BLaER1 (cell line): ENCODE measurements at regions not wholly inside any gene's neighbourhood (a gene's known extent, or its start where the extent isn't known, plus 50 kb on each side); places are given as distances from the start of the nearest gene placed in this dataset.
"Not testable (repeated sequence)": the region's sequence is repeated elsewhere in the genome, so short reads cannot be mapped to it uniquely, and the experiment has no call there.

Experiments used
- H3K27ac ChIP-seq: shearing (Covaris generic); formaldehyde crosslinking; 2 replicates; pipeline ENCODE4 v1.8.1; 2022
- H3K27me3 ChIP-seq: shearing (Covaris generic); formaldehyde crosslinking; 2 replicates; pipeline ENCODE4 v1.8.1; 2022
- H3K36me3 ChIP-seq: shearing (Covaris generic); formaldehyde crosslinking; 2 replicates; pipeline ENCODE4 v1.8.1; 2022
- H3K4me1 ChIP-seq: shearing (Covaris generic); formaldehyde crosslinking; 2 replicates; pipeline ENCODE4 v1.8.1; 2022
- H3K4me2 ChIP-seq: shearing (Covaris generic); formaldehyde crosslinking; 2 replicates; pipeline ENCODE4 v1.8.1; 2022
- H3K4me3 ChIP-seq: shearing (Covaris generic); formaldehyde crosslinking; 2 replicates; pipeline ENCODE4 v1.8.1; 2022
- H3K9ac ChIP-seq: shearing (Covaris generic); formaldehyde crosslinking; 2 replicates; pipeline ENCODE4 v1.8.1; 2022
- H3K9me3 ChIP-seq: shearing (Covaris generic); formaldehyde crosslinking; 2 replicates; pipeline ENCODE4 v1.8.1; 2022
- H4K20me1 ChIP-seq: shearing (Covaris generic); formaldehyde crosslinking; 2 replicates; pipeline ENCODE4 v1.8.1; 2022
- Cebpa-rat ChIP-seq: shearing (Covaris generic); IDR thresholded peaks from 2 replicates; pipeline ENCODE4 v1.8.1; 2022

DNA sequence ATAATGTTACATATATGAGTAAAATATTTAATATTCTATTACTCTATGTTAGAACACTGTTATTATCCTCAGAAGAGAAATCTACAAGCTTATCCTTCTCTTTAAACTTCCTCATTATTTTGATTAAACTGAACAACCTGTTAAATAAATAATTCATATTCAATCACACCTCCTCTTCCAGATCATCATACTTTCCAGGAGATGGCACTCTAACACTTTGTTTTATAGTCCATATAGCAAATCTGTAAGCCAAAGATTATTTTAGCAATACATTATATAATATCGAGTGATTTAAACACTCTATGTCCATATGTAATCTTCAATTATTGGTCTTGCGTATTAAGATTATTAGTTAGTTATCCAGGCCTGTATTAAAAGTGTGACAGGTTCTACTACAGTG is 694.1 kb downstream of the ANKRD7 start:
- no peaks in the 10 kb centered on the region for H3K36me3 ChIP-seq
- H3K4me3 ChIP-seq, result no peak overlapping the region
- no peak overlapping the region for H3K27ac ChIP-seq
- H4K20me1 ChIP-seq, result no peaks in the 10 kb centered on the region
- no peak overlapping the region for H3K4me2 ChIP-seq
- TF ChIP-seq Cebpa-rat, result no peak
- no peaks in the 10 kb centered on the region for H3K9me3 ChIP-seq
- H3K9ac ChIP-seq, result no peak overlapping the region
- no peaks in the 10 kb centered on the region for H3K4me1 ChIP-seq
- no peaks in the 10 kb centered on the region for H3K27me3 ChIP-seq

DNA sequence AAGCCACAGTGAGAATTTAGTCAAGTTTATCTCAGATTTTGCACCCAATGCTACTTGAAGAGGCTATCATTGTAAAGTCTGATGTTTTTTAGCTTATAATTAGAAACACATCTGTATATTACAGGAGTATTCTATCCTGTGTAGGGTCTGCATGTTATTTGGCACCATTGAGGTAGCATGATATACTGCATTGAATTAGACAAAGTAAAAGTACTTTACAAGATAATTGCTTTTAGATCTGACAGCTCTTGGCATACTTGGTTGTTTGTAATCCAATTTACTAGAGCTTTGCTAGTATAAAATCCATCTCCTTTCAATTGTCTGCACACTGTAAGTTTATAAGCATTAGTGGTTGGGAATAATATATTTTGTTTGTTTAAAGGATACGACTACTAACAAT is 714.3 kb downstream of the ANKRD7 start:
- no peak overlapping the region for H3K9ac ChIP-seq
- no peak overlapping the region for H3K4me3 ChIP-seq
- TF ChIP-seq Cebpa-rat, result no peak
- no peaks in the 10 kb centered on the region for H3K4me1 ChIP-seq
- no peaks in the 10 kb centered on the region for H3K36me3 ChIP-seq
- no peak overlapping the region for H3K4me2 ChIP-seq
- no peaks in the 10 kb centered on the region for H4K20me1 ChIP-seq
- H3K27ac ChIP-seq, result no peak overlapping the region
- H3K9me3 ChIP-seq, result no peaks in the 10 kb centered on the region
- H3K27me3 ChIP-seq, result no peaks in the 10 kb centered on the region

DNA sequence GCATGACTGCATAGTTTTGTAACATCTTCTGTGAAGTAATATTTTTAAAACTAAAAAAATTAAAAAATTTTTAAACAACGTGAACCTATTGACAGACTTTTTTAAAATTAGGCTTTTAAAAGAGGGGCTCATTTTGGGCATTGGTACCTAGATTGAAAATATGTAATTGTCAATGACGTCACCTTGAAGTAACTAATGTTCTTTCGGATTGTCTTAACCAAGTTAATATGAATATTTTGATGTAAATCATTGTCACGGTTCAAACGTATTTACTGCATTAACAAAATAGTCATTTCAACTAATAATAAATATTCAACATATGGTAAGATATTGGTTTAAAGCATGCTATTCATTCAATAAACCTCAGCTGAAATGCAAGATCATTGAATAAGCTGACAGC is 719.8 kb downstream of the ANKRD7 start:
- Histone ChIP-seq H3K4me1 (no peaks in the 10 kb centered on the region), H3K9me3 (no peaks in the 10 kb centered on the region), H3K9ac (no peak overlapping the region), H3K27me3 (no peaks in the 10 kb centered on the region), H3K4me3 (no peak overlapping the region), H4K20me1 (no peaks in the 10 kb centered on the region), H3K36me3 (no peaks in the 10 kb centered on the region), H3K27ac (no peak overlapping the region), H3K4me2 (no peak overlapping the region)
- TF ChIP-seq Cebpa-rat, result no peak

DNA sequence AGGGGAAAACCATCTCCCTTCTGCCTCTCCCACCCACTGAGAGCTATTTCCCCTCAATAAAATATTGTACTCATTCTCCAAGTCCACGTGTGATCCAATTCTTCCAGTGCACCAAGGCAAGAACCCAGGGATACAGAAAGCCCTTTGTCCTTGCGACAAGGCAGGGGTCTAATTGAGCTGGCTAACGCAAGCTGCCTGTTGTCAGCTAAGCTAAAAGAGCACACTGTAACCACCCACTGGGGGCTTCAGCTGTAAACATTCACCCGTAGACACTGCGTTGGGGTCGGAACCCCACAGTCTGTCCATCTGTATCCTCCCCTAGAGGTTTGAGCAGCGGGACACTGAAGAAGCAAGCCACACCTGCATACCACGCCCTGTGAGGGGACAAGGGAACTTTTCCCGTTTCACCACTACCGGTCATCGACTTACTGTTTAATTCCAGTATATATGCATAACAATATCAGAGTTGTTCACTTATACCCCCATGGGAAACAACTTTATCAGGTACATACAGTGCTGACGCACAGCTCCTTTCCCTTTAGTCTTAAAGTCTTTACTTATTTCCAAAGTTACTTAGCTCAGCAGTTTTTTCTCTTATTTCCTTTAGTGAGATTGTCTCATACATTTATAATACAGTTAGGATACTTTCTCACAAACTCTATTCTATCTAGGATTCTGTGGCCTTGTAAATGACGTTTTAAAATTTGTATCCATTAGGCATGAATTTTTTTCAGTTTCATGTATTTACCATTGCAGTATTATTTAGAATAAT is 721.6 kb downstream of the ANKRD7 start:
- no peaks in the 10 kb centered on the region for H3K4me1 ChIP-seq
- no peak overlapping the region for H3K27ac ChIP-seq
- H3K9ac ChIP-seq, result no peak overlapping the region
- no peak overlapping the region for H3K4me2 ChIP-seq
- no peaks in the 10 kb centered on the region for H4K20me1 ChIP-seq
- no peaks in the 10 kb centered on the region for H3K27me3 ChIP-seq
- no peak for TF ChIP-seq Cebpa-rat
- H3K4me3 ChIP-seq, result no peak overlapping the region
- H3K36me3 ChIP-seq, result no peaks in the 10 kb centered on the region
- H3K9me3 ChIP-seq, result no peaks in the 10 kb centered on the region

DNA sequence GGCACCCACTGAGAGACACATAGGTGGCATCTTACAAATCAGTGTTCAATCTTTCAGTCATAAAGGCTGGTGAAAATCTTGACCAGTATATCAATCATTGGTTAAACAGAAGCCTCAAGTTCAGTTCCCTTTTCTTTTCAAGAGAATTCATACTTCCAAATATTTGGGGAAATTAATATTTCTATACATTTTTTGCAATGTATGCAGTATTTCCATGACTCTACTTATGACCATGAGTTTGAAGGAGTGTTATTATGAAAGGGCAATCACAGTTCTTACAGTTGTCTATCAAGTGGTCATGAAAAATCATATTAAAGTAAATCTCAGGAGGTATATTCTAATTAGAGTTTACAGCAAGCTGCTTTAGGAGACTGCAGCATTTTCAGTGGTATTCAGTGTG is 724.0 kb downstream of the ANKRD7 start:
- TF ChIP-seq Cebpa-rat, result no peak
- H3K4me1 ChIP-seq, result no peaks in the 10 kb centered on the region
- H3K36me3 ChIP-seq, result no peaks in the 10 kb centered on the region
- no peak overlapping the region for H3K9ac ChIP-seq
- H4K20me1 ChIP-seq, result no peaks in the 10 kb centered on the region
- H3K9me3 ChIP-seq, result no peaks in the 10 kb centered on the region
- no peak overlapping the region for H3K27ac ChIP-seq
- no peak overlapping the region for H3K4me2 ChIP-seq
- no peaks in the 10 kb centered on the region for H3K27me3 ChIP-seq
- H3K4me3 ChIP-seq, result no peak overlapping the region

DNA sequence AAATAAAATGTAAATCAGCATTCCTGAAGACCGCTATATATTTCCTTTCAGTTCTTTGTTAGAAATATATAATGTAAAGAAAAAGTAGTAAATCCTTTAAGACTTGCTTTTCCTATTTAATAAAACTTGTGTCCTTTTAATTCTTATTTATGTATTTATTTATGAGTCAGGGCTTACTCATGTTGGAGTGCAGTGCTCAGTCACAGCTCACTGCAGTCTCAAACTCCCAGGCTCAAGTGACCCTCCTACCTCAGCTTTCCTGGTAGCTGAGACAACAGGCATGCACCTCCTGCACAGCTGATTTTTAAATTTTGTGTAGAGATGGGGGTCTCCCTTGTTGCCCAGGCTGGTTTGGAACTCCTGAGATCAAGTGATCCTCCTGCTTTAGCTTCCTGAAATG is 724.5 kb downstream of the ANKRD7 start:
- H3K27me3 ChIP-seq, result no peaks in the 10 kb centered on the region
- no peak overlapping the region for H3K4me2 ChIP-seq
- H4K20me1 ChIP-seq, result no peaks in the 10 kb centered on the region
- no peak overlapping the region for H3K4me3 ChIP-seq
- no peak overlapping the region for H3K9ac ChIP-seq
- H3K27ac ChIP-seq, result no peak overlapping the region
- no peaks in the 10 kb centered on the region for H3K9me3 ChIP-seq
- no peaks in the 10 kb centered on the region for H3K36me3 ChIP-seq
- TF ChIP-seq Cebpa-rat, result no peak
- no peaks in the 10 kb centered on the region for H3K4me1 ChIP-seq

DNA sequence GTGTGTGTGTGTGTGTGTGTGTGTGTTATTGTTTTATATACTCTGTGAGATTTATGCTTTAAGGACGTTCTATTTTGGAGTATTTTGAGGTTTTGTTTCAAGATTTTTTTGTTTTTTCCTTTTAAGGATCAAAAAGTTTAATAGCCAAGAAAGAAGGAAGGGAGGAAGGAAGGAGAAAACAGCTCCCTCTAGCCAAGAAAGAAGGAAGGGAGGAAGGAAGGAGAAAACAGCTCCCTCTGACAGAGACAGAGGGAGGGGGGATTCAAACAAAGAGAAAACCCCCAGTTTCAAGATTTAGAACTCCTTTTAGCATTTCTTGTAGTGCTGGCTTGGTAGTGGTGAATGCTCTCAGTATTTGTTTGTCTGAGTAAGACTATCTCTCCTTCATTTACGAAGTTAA is 731.8 kb downstream of the ANKRD7 start:
- H3K4me3 ChIP-seq, H3K36me3 ChIP-seq, H3K4me1 ChIP-seq, H3K27ac ChIP-seq, H3K4me2 ChIP-seq, H3K27me3 ChIP-seq, H3K9me3 ChIP-seq, H3K9ac ChIP-seq, H4K20me1 ChIP-seq: not testable (repeated sequence)

DNA sequence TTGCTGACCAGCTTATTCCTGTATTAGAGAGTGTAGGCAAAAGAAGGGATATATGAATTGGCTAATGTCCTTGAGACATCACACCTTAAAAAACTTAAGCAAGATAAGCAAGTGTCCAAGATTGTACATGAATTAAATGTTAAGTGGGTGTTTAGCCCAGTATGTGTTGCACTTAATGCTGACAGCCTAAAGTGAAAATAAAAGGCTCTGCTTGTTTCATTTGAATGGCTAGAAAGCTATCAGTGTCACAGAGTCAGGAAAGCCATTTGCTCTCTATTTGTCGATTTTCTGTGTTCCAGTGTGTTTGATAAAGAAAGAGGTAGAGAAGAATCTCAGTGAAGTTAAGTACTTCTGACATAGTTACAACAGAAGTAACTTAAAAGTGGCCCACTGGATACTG is 744.9 kb downstream of the ANKRD7 start:
- Histone ChIP-seq H4K20me1 (no peaks in the 10 kb centered on the region), H3K27ac (no peak overlapping the region)

DNA sequence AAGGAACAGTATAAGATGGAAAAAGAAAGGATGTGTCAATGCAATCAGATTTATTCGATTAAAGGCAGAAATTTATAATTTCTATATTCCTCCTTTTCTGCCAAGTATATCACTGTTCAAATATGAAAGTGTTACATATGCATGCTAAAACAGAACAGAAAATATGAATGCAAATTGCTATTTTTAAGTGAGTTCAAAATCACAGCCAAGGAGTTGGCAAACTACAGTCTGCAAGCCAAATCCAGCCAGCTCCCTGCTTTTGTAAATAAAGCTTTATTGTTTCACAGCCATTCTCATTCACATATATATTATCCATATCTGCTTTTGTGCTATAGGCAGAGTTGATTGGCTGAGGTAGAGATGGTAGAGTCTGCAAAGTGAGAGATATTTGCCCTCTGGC is 747.2 kb downstream of the ANKRD7 start:
- no peak overlapping the region for H3K4me2 ChIP-seq

More for the DNA sequence above, 744.9 kb downstream of the ANKRD7 start:
- Histone ChIP-seq H3K27me3 (no peaks in the 10 kb centered on the region), H3K4me3 (no peak overlapping the region), H3K36me3 (no peaks in the 10 kb centered on the region), H3K4me2 (no peak overlapping the region), H3K9me3 (no peaks in the 10 kb centered on the region), H3K4me1 (no peaks in the 10 kb centered on the region), H3K9ac (no peak overlapping the region)
- no peak for TF ChIP-seq Cebpa-rat

DNA sequence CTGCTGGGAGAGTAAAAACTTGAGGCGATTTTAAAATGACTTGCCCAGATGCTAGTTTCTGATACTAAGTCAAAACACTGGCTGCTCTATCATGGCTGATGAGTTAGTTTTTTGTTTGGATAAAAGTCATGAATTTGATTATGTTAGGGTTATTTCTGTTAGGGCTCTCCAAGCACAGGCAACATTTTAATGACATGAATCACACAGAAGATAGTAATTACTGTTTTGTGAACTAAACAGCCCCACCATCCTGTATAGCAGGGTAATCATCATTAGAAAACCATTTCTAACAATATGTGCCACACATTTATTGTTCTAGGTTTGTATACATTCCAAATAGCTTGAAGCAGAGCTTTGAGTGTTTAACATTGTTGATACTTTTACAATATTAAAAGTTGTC is 750.3 kb downstream of the ANKRD7 start:
- no peak overlapping the region for H3K27ac ChIP-seq
- no peak overlapping the region for H3K9ac ChIP-seq
- no peaks in the 10 kb centered on the region for H3K9me3 ChIP-seq
- H3K27me3 ChIP-seq, result no peaks in the 10 kb centered on the region
- no peak for TF ChIP-seq Cebpa-rat
- H3K4me3 ChIP-seq, result no peak overlapping the region
- no peaks in the 10 kb centered on the region for H3K36me3 ChIP-seq
- H3K4me2 ChIP-seq, result no peak overlapping the region
- H4K20me1 ChIP-seq, result no peaks in the 10 kb centered on the region
- H3K4me1 ChIP-seq, result no peaks in the 10 kb centered on the region

More for the DNA sequence above, 747.2 kb downstream of the ANKRD7 start:
- Histone ChIP-seq H4K20me1 (no peaks in the 10 kb centered on the region), H3K36me3 (no peaks in the 10 kb centered on the region), H3K4me3 (no peak overlapping the region), H3K27me3 (no peaks in the 10 kb centered on the region), H3K4me1 (no peaks in the 10 kb centered on the region), H3K27ac (no peak overlapping the region), H3K9ac (no peak overlapping the region), H3K9me3 (no peaks in the 10 kb centered on the region)
- no peak for TF ChIP-seq Cebpa-rat

DNA sequence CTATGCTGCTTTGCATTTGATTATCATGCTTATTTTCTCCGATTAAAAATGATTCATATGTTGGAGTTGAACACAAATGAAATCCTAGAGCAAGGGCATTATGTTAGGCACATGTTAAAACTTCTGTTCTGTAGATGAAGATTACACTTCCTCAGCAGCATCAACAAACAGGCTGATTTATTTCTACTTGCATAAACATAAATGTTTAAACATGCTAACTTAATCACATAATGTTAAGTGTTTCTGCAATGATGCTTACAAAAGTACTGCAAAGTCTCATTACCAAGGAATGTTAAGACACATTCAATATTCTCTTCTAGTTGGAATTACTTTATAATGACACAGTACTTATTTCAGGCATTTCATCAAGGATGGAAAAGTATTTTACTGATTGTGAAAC is 770.8 kb downstream of the ANKRD7 start:
- no peak for TF ChIP-seq Cebpa-rat
- no peaks in the 10 kb centered on the region for H3K4me1 ChIP-seq
- H3K27ac ChIP-seq, result no peak overlapping the region
- no peak overlapping the region for H3K4me3 ChIP-seq
- no peaks in the 10 kb centered on the region for H3K27me3 ChIP-seq
- no peaks in the 10 kb centered on the region for H3K36me3 ChIP-seq
- H3K9me3 ChIP-seq, result no peaks in the 10 kb centered on the region
- no peak overlapping the region for H3K4me2 ChIP-seq
- no peak overlapping the region for H3K9ac ChIP-seq
- no peaks in the 10 kb centered on the region for H4K20me1 ChIP-seq
